A549 (cell line): ENCODE measurements at regions not wholly inside any gene's neighbourhood (a gene's known extent, or its start where the extent isn't known, plus 50 kb on each side); places are given as distances from the start of the nearest gene placed in this dataset.
A peak's percentile ranks its signal among the peaks of the same experiment; 100 is the strongest.

ENCODE experiments used
- ATAC-seq, 2 experiments: fragments of 200-7000 bp in 1 of 2; fragments of >200 bp in 1 of 2; cut with Nextera tagmentation in 1 of 2; cut with Tn5 transposase in 1 of 2; 3 replicates each; pipeline versions ENCODE4 v1.8.0 to v1.9.1; 2018 to 2020; ENCODE audit warnings: mild to moderate bottlenecking in 1 of 2, moderate library complexity in 1 of 2
- CTCF ChIA-PET: fragments of 300-600 bp; sonication (Branson Sonifier 250); formaldehyde crosslinking; extraction: SDS; loops from one replicate; lab custom pipeline; 2021; ENCODE audit warnings: antibody characterized with exemption, inconsistent platforms; lab: Yijun Ruan, JAX
- POLR2A ChIA-PET: fragments of 350-600 bp; formaldehyde crosslinking; extraction: SDS; loops from one replicate; lab custom pipeline; 2021; ENCODE audit warnings: antibody characterized with exemption, inconsistent platforms; lab: Yijun Ruan, JAX
- DNase-seq, 2 experiments: peaks; one replicate each; pipeline versions ENCODE4 v3.0.0 to v3.0.0-alpha.2; 2011 to 2016; ENCODE audit warnings: low read depth in 1 of 2, low spot score in 1 of 2
- FAIRE-seq: peaks from 2 replicates; lab custom pipeline; 2011; peaks lifted over from hg19 to GRCh38; lab: Jason Lieb, UNC
- H3K27ac ChIP-seq, 2 experiments: fragments of >200 bp; sonication (Bioruptor Twin); formaldehyde crosslinking; 3 replicates each; pipeline ENCODE4 v1.5.1; 2016 to 2017
- H3K4me1 ChIP-seq: fragments of >200 bp; sonication (Bioruptor Twin); formaldehyde crosslinking; 3 replicates; pipeline ENCODE4 v1.6.1; 2016
- H3K4me2 ChIP-seq: fragments of >200 bp; sonication (Bioruptor Twin); formaldehyde crosslinking; 3 replicates; pipeline ENCODE4 v1.6.1; 2016
- H3K4me3 ChIP-seq: fragments of >200 bp; sonication (Bioruptor Twin); formaldehyde crosslinking; 3 replicates; pipeline ENCODE4 v1.5.1; 2016
- H3K9me3 ChIP-seq: fragments of >200 bp; sonication (Bioruptor Twin); formaldehyde crosslinking; 3 replicates; pipeline ENCODE4 v1.6.1; 2016
- ATOH8 ChIP-seq: fragments of 250-450 bp; sonication (Bioruptor Pico); IDR thresholded peaks from 2 replicates; pipeline ENCODE4 v1.5.0; 2020; ENCODE audit warnings: low read depth, mild to moderate bottlenecking, moderate library complexity
- BHLHE40 ChIP-seq: IDR thresholded peaks from 2 replicates; pipeline ENCODE4 v1.6.1; 2012; ENCODE audit warnings: low read depth, low read length, inconsistent platforms
- CBX2 ChIP-seq: fragments of 200-600 bp; sonication (generic); IDR thresholded peaks from 2 replicates; pipeline ENCODE4 v1.6.1; 2016; ENCODE audit warnings: low read depth, mild to moderate bottlenecking, borderline replicate concordance
- CBX8 ChIP-seq: fragments of 200-600 bp; sonication (generic); IDR thresholded peaks from 2 replicates; pipeline ENCODE4 v1.6.1; 2016
- EHMT2 ChIP-seq: fragments of 200-600 bp; sonication (generic); IDR thresholded peaks from 2 replicates; pipeline ENCODE4 v1.6.1; 2016; ENCODE audit warnings: antibody characterized with exemption, low read depth, mild to moderate bottlenecking, moderate library complexity
- ELK1 ChIP-seq: fragments of 150-350 bp; IDR thresholded peaks from 2 replicates; pipeline ENCODE4 v1.6.1; 2014; ENCODE audit warnings: low read depth, mild to moderate bottlenecking, low read length
- EP300 ChIP-seq, 2 experiments: fragments of >200 bp; sonication (Bioruptor Twin); formaldehyde crosslinking; IDR thresholded peaks; 2 replicates in 1 of 2; 3 replicates in 1 of 2; pipeline ENCODE4 v1.6.1; 2016 to 2017
- FOXS1 ChIP-seq: fragments of 250-450 bp; sonication (Bioruptor Pico); IDR thresholded peaks from 2 replicates; pipeline ENCODE4 v1.5.0; 2020; ENCODE audit warnings: mild to moderate bottlenecking, moderate library complexity
- HOXA7 ChIP-seq: fragments of 250-450 bp; sonication (Bioruptor Pico); IDR thresholded peaks from 2 replicates; pipeline ENCODE4 v1.5.0; 2020; ENCODE audit warnings: mild to moderate bottlenecking, moderate library complexity
- JUNB ChIP-seq: fragments of >200 bp; sonication (Bioruptor Twin); formaldehyde crosslinking; IDR thresholded peaks from 2 replicates; pipeline ENCODE4 v1.6.1; 2016
- KDM1A ChIP-seq: fragments of 200-600 bp; sonication (generic); IDR thresholded peaks from 2 replicates; pipeline ENCODE4 v1.6.1; 2016; ENCODE audit warnings: low read depth, mild to moderate bottlenecking
- KDM5A ChIP-seq: fragments of 200-600 bp; sonication (generic); IDR thresholded peaks from 2 replicates; pipeline ENCODE4 v1.6.1; 2016; ENCODE audit warnings: antibody characterized with exemption, mild to moderate bottlenecking
- MAFK ChIP-seq: fragments of 450-650 bp; IDR thresholded peaks from 2 replicates; pipeline ENCODE4 v1.6.1; 2014; ENCODE audit not compliant: partially characterized antibody
- MAZ ChIP-seq: fragments of 150-350 bp; IDR thresholded peaks from 2 replicates; pipeline ENCODE4 v1.6.1; 2014; ENCODE audit warnings: antibody characterized with exemption, low read depth, low read length, borderline replicate concordance
- NR3C1 ChIP-seq: fragments of >200 bp; sonication (Bioruptor Twin); formaldehyde crosslinking; IDR thresholded peaks from 3 replicates; pipeline ENCODE4 v1.6.1; 2017
- REST ChIP-seq: fragments of 200-600 bp; sonication (generic); IDR thresholded peaks from 2 replicates; pipeline ENCODE4 v1.6.1; 2016; ENCODE audit warnings: antibody characterized with exemption, mild to moderate bottlenecking, moderate library complexity
- RNF2 ChIP-seq: fragments of 200-600 bp; sonication (generic); IDR thresholded peaks from 2 replicates; pipeline ENCODE4 v1.6.1; 2016; ENCODE audit warnings: low read depth, mild to moderate bottlenecking, antibody characterized with exemption, moderate library complexity, borderline replicate concordance
- TP53 ChIP-seq: fragments of 250-450 bp; sonication (Bioruptor Pico); IDR thresholded peaks from 2 replicates; pipeline ENCODE4 v1.5.0; 2021; ENCODE audit warnings: mild to moderate bottlenecking, moderate library complexity
- ZC3H11A ChIP-seq: fragments of 450-650 bp; IDR thresholded peaks from 2 replicates; pipeline ENCODE4 v1.6.1; 2014; ENCODE audit warnings: antibody characterized with exemption, mild to moderate bottlenecking
- ZFP36 ChIP-seq: fragments of 450-650 bp; IDR thresholded peaks from 2 replicates; pipeline ENCODE4 v1.6.1; 2014; ENCODE audit warnings: borderline replicate concordance; ENCODE audit not compliant: partially characterized antibody
- WGBS: methylation state at CpG from one replicate; pipeline ENCODE4 v1.1.6; 2017; ENCODE audit errors: missing lambda C conversion rate; 5-methylcytosine and 5-hydroxymethylcytosine counted together
- TF ChIP-seq, protein P1 (sequence below): fragments of >200 bp; sonication (Bioruptor Twin); formaldehyde crosslinking; IDR thresholded peaks from 3 replicates; pipeline ENCODE4 v1.6.1; 2016
- TF ChIP-seq, protein P2 (sequence below): IDR thresholded peaks from 2 replicates; pipeline ENCODE4 v1.6.1; 2012

DNA sequence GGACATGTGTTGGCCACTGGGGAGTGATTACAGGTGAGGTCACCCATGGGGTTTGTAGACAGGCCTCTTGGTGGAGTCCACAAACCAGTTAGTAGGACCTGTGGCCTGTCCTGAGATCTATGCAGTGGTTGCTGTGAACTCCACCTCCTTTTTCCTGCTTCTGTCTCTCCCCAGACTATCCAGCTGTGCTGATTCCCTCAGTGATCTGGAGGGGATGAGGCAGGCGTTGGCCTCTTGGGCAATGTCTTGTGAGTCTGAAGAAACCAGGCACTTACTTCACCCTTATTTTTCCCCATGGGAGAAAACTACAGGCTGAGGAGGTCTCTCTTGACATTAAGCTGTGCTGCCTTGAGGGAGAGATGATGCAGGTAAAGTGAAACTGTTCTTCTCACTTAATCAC, 257.2 kb upstream of the PRICKLE1 start:
- Histone ChIP-seq H3K4me2 (no peak overlapping the region), H3K4me3 (no peak overlapping the region), H3K27ac (no peak overlapping the region), H3K9me3 (no peaks in the 10 kb centered on the region), H3K4me1 (no peaks in the 10 kb centered on the region)
- FAIRE-seq (no peak), ATAC-seq (no peak), DNase-seq (no peak)
- CTCF ChIA-PET = interaction anchor here (0.7 kb wide), 1 partner anchor 9 kb away, joined by 3 read pairs; no protein-coding TSS in a partner anchor
- TF ChIP-seq FOXS1 (no peak), BHLHE40 (no peak), KDM5A (no peak), ZC3H11A (no peak), MAZ (no peak)
- TF ChIP-seq, protein P1, sequence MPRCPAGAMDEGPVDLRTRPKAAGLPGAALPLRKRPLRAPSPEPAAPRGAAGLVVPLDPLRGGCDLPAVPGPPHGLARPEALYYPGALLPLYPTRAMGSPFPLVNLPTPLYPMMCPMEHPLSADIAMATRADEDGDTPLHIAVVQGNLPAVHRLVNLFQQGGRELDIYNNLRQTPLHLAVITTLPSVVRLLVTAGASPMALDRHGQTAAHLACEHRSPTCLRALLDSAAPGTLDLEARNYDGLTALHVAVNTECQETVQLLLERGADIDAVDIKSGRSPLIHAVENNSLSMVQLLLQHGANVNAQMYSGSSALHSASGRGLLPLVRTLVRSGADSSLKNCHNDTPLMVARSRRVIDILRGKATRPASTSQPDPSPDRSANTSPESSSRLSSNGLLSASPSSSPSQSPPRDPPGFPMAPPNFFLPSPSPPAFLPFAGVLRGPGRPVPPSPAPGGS = no peak
- 24% methylated on average over 1 of the region's 1 CpG for WGBS
- POLR2A ChIA-PET = no interaction called here

DNA sequence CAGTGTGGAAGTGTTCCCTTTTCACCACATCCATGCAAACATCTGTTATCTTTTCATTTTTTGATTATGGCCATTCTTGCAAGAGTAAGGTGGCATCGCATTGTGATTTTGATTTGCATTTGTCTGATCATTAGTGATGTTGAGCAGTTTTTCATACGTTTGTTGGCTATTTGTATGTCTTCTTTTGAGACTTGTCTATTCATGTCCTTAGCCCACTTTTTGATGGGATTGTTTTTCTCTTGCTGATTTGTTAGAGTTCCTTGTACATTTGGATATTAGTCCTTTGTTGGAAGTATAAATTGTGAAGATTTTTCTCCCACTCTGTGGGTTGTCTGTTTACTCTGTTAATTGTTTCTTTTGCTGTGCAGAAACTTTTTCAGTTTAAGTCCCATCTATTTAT, 244.5 kb upstream of the PRICKLE1 start:
- DNase-seq (no peak), FAIRE-seq (peak; percentile 36), ATAC-seq (no peak)
- Histone ChIP-seq H3K27ac (no peak overlapping the region), H3K4me3 (no peak overlapping the region), H3K9me3 (0 out of 3 replicates have a peak, but pooled peaks cover 4% of the 10 kb centered on the region), H3K4me2 (no peak overlapping the region), H3K4me1 (no peaks in the 10 kb centered on the region)
- ChIA-PET CTCF (no interaction called here), POLR2A (no interaction called here)
- 40% methylated on average over 2 of the region's 2 CpGs for WGBS
- TF ChIP-seq JUNB (no peak), CBX2 (no peak)

GRCh38 chr12:42828836-42829235, 239.3 kb upstream of the PRICKLE1 start:
- DNase-seq (no peak), FAIRE-seq (no peak), ATAC-seq (no peak)
- POLR2A ChIA-PET = no interaction called here
- 52% methylated on average over 4 of the region's 4 CpGs for WGBS
- CTCF ChIA-PET = no interaction called here
- TF ChIP-seq HOXA7 (CRISPR knock-in tag) = no peak
- TF ChIP-seq CBX8 = no peak
- no peak for TF ChIP-seq EP300 (IDR thresholded peaks at IDR 0.05)
- no peak for TF ChIP-seq ZC3H11A
- TF ChIP-seq ATOH8 (CRISPR knock-in tag) = no peak
- TF ChIP-seq REST = no peak
- TF ChIP-seq ZFP36 = no peak
- no peak for TF ChIP-seq NR3C1
- TF ChIP-seq, protein P2, sequence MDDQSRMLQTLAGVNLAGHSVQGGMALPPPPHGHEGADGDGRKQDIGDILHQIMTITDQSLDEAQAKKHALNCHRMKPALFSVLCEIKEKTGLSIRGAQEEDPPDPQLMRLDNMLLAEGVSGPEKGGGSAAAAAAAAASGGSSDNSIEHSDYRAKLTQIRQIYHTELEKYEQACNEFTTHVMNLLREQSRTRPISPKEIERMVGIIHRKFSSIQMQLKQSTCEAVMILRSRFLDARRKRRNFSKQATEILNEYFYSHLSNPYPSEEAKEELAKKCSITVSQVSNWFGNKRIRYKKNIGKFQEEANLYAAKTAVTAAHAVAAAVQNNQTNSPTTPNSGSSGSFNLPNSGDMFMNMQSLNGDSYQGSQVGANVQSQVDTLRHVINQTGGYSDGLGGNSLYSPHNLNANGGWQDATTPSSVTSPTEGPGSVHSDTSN = no peak
- no peak for TF ChIP-seq KDM1A
- TF ChIP-seq FOXS1 = no peak
- no peak for TF ChIP-seq ELK1
- TF ChIP-seq RNF2 = no peak
- TF ChIP-seq EHMT2 = no peak
- TF ChIP-seq MAFK = no peak
- no peak for TF ChIP-seq TP53 (CRISPR knock-in tag)
- Histone ChIP-seq H3K27ac (no peak overlapping the region), H3K9me3 (no peaks in the 10 kb centered on the region), H3K4me3 (no peak overlapping the region), H3K4me2 (no peak overlapping the region), H3K4me1 (no peaks in the 10 kb centered on the region)
